ENCODE measurements at regions not wholly inside any gene's neighbourhood (a gene's known extent, or its start where the extent isn't known, plus 50 kb on each side); places are given as distances from the start of the nearest gene placed in this dataset.

DNA sequence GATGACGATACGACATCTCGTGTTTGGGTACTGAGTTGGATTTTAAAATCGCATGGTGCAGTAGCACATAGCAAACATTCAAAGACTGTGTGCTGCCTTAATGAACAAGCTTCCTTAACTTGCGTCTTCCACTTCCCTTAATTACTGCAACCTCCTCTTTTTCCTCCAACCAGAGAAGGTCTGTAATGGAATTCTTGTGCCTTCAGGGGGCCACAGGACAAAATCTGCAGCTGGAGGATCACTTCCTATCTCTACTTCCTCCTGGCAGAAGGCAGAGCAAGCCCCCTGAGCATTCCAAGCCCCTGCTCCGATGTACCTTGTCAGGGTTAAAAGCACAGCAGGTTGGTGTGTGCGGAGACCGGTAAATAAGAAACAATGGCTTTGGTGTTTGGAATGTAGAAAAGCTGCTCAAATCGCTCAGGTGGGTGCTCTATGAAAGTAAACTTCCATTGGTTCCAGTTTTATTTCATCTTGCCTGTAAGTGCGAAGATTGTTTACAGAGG, 151.3 kb upstream of the UQCRFS1 start:
- TF ChIP-seq, protein P1, sequence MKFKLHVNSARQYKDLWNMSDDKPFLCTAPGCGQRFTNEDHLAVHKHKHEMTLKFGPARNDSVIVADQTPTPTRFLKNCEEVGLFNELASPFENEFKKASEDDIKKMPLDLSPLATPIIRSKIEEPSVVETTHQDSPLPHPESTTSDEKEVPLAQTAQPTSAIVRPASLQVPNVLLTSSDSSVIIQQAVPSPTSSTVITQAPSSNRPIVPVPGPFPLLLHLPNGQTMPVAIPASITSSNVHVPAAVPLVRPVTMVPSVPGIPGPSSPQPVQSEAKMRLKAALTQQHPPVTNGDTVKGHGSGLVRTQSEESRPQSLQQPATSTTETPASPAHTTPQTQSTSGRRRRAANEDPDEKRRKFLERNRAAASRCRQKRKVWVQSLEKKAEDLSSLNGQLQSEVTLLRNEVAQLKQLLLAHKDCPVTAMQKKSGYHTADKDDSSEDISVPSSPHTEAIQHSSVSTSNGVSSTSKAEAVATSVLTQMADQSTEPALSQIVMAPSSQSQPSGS (CRISPR knock-in tag; IDR thresholded peaks at IDR 0.05; ENCODE audit: borderline replicate concordance, low read depth) = no peak
- TF ChIP-seq, protein P2, sequence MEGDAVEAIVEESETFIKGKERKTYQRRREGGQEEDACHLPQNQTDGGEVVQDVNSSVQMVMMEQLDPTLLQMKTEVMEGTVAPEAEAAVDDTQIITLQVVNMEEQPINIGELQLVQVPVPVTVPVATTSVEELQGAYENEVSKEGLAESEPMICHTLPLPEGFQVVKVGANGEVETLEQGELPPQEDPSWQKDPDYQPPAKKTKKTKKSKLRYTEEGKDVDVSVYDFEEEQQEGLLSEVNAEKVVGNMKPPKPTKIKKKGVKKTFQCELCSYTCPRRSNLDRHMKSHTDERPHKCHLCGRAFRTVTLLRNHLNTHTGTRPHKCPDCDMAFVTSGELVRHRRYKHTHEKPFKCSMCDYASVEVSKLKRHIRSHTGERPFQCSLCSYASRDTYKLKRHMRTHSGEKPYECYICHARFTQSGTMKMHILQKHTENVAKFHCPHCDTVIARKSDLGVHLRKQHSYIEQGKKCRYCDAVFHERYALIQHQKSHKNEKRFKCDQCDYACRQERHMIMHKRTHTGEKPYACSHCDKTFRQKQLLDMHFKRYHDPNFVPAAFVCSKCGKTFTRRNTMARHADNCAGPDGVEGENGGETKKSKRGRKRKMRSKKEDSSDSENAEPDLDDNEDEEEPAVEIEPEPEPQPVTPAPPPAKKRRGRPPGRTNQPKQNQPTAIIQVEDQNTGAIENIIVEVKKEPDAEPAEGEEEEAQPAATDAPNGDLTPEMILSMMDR (IDR thresholded peaks at IDR 0.05) = no peak
- TF ChIP-seq, protein P3, sequence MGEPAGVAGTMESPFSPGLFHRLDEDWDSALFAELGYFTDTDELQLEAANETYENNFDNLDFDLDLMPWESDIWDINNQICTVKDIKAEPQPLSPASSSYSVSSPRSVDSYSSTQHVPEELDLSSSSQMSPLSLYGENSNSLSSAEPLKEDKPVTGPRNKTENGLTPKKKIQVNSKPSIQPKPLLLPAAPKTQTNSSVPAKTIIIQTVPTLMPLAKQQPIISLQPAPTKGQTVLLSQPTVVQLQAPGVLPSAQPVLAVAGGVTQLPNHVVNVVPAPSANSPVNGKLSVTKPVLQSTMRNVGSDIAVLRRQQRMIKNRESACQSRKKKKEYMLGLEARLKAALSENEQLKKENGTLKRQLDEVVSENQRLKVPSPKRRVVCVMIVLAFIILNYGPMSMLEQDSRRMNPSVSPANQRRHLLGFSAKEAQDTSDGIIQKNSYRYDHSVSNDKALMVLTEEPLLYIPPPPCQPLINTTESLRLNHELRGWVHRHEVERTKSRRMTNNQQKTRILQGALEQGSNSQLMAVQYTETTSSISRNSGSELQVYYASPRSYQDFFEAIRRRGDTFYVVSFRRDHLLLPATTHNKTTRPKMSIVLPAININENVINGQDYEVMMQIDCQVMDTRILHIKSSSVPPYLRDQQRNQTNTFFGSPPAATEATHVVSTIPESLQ (CRISPR knock-in tag; IDR thresholded peaks at IDR 0.05) = no peak

Data from WTC11 (cell line).